IMR-90 (cell line): ENCODE measurements at regions not wholly inside any gene's neighbourhood (a gene's known extent, or its start where the extent isn't known, plus 50 kb on each side); places are given as distances from the start of the nearest gene placed in this dataset.

Experiments used
- ATAC-seq: fragments of 200-7000 bp; cut with Tn5 transposase; 2 replicates; pipeline ENCODE4 v1.9.1; 2020; ENCODE audit warnings: low read depth, mild to moderate bottlenecking, moderate library complexity
- BruUV-seq: library from RNA; stranded (reverse); fragments of 400-500 nt; replicated peaks from 2 replicates; lab custom pipeline; 2021; lab: Mats Ljungman, UMichigan
- CTCF ChIA-PET: fragments of 300-600 bp; formaldehyde crosslinking; extraction: SDS; loops from one replicate; lab custom pipeline; 2021; ENCODE audit warnings: antibody characterized with exemption; lab: Yijun Ruan, JAX
- POLR2A ChIA-PET: fragments of 300-600 bp; sonication (Branson Sonifier 250); formaldehyde crosslinking; loops from one replicate; lab custom pipeline; 2022; ENCODE audit warnings: antibody characterized with exemption; ENCODE audit not compliant: unreplicated experiment; lab: Charles Lee
- DNase-seq: peaks from one replicate; pipeline ENCODE4 v3.0.0; 2013
- H2AFZ ChIP-seq: replicated peaks from 2 replicates; pipeline ENCODE3; 2013; ENCODE audit warnings: low read length, mild to moderate bottlenecking; ENCODE audit not compliant: poor library complexity
- H2AK5ac ChIP-seq: 2 replicates; pipeline ENCODE4 v1.6.1; 2013; ENCODE audit warnings: low read depth, low read length, inconsistent platforms
- H2AK9ac ChIP-seq: replicated peaks from 2 replicates; pipeline ENCODE3; 2013; ENCODE audit warnings: mild to moderate bottlenecking, low read depth, low read length, moderate library complexity; ENCODE audit not compliant: poor library complexity
- H2BK120ac ChIP-seq: 2 replicates; pipeline ENCODE4 v1.6.1; 2013; ENCODE audit warnings: low read depth, low read length, inconsistent platforms
- H2BK15ac ChIP-seq: 3 replicates; pipeline ENCODE4 v1.6.1; 2013; ENCODE audit warnings: low read depth, low read length, inconsistent platforms
- H2BK20ac ChIP-seq: 2 replicates; pipeline ENCODE4 v1.6.1; 2013; ENCODE audit warnings: low read depth, mild to moderate bottlenecking, inconsistent platforms, low read length, moderate library complexity
- H2BK5ac ChIP-seq: 2 replicates; pipeline ENCODE4 v1.6.1; 2013; ENCODE audit warnings: mild to moderate bottlenecking, low read depth, low read length, inconsistent platforms; ENCODE audit not compliant: poor library complexity, severe bottlenecking
- H3K14ac ChIP-seq: replicated peaks from 2 replicates; pipeline ENCODE4 v1.6.1; 2013; ENCODE audit warnings: low read depth, low read length, inconsistent platforms
- H3K18ac ChIP-seq: 2 replicates; pipeline ENCODE4 v1.6.1; 2013; ENCODE audit warnings: low read depth, low read length, control low read depth
- H3K23ac ChIP-seq: 2 replicates; pipeline ENCODE4 v1.6.1; 2013; ENCODE audit warnings: low read depth, low read length, inconsistent platforms
- H3K27ac ChIP-seq: 2 replicates; pipeline ENCODE4 v1.5.1; 2013; ENCODE audit warnings: mild to moderate bottlenecking, control low read depth, low read length; ENCODE audit not compliant: insufficient read depth
- H3K27me3 ChIP-seq: 2 replicates; pipeline ENCODE4 v1.6.1; 2013; ENCODE audit warnings: low read length; ENCODE audit not compliant: control insufficient read depth, insufficient read depth
- H3K36me3 ChIP-seq: 2 replicates; pipeline ENCODE4 v1.6.1; 2013; ENCODE audit warnings: low read length, mixed read lengths; ENCODE audit not compliant: control insufficient read depth, insufficient read depth
- H3K4ac ChIP-seq: 2 replicates; pipeline ENCODE4 v1.6.1; 2013; ENCODE audit warnings: low read depth, low read length, inconsistent platforms
- H3K4me1 ChIP-seq: 2 replicates; pipeline ENCODE4 v1.6.1; 2013; ENCODE audit warnings: low read length, mixed read lengths; ENCODE audit not compliant: control insufficient read depth, insufficient read depth
- H3K4me2 ChIP-seq: 2 replicates; pipeline ENCODE4 v1.6.1; 2013; ENCODE audit warnings: low read depth, mild to moderate bottlenecking, control low read depth, low read length, moderate library complexity
- H3K4me3 ChIP-seq: 2 replicates; pipeline ENCODE4 v1.5.1; 2013; ENCODE audit warnings: low read depth, mild to moderate bottlenecking, control low read depth, low read length, moderate library complexity; ENCODE audit not compliant: insufficient read depth
- H3K56ac ChIP-seq: 2 replicates; pipeline ENCODE4 v1.6.1; 2013; ENCODE audit warnings: low read length, inconsistent platforms; ENCODE audit not compliant: insufficient read depth; ENCODE audit errors: extremely low read depth
- H3K79me1 ChIP-seq, 2 experiments: 2 replicates each; pipeline ENCODE4 v1.6.1; 2013; ENCODE audit warnings: low read length in 2 of 2, inconsistent platforms in 1 of 2, low read depth in 1 of 2
- H3K9ac ChIP-seq: 2 replicates; pipeline ENCODE4 v1.6.1; 2013; ENCODE audit warnings: low read depth, low read length, control low read depth
- H3K9me1 ChIP-seq: 2 replicates; pipeline ENCODE4 v1.6.1; 2013; ENCODE audit warnings: low read length, inconsistent platforms; ENCODE audit not compliant: insufficient read depth
- H3K9me3 ChIP-seq: 2 replicates; pipeline ENCODE4 v1.6.1; 2013; ENCODE audit warnings: low read length; ENCODE audit not compliant: control insufficient read depth, insufficient read depth
- H4K20me1 ChIP-seq: 2 replicates; pipeline ENCODE4 v1.6.1; 2013; ENCODE audit warnings: low read length, inconsistent platforms; ENCODE audit not compliant: insufficient read depth
- H4K5ac ChIP-seq: 2 replicates; pipeline ENCODE4 v1.6.1; 2013; ENCODE audit warnings: mild to moderate bottlenecking, low read depth, low read length, control low read depth
- H4K8ac ChIP-seq, 2 experiments: 2 replicates each; pipeline ENCODE4 v1.6.1; 2013; ENCODE audit warnings: low read depth in 2 of 2, low read length in 2 of 2, control low read depth in 1 of 2, inconsistent platforms in 1 of 2
- H4K91ac ChIP-seq: 2 replicates; pipeline ENCODE4 v1.6.1; 2013; ENCODE audit warnings: low read depth, low read length, inconsistent platforms; ENCODE audit not compliant: insufficient read depth
- CEBPB ChIP-seq: IDR thresholded peaks from 2 replicates; pipeline ENCODE4 v1.6.1; 2012; ENCODE audit warnings: low read depth, low read length, improper control_type of control experiment
- dilution Hi-C: fragments of 300-500 bp; cut with HindIII; formaldehyde crosslinking; loops from one replicate; pipeline ENCODE4 v1.14.3; 2018; ENCODE audit warnings: low sequenced_read_pairs; ENCODE audit not compliant: unreplicated experiment
- in situ Hi-C: fragments of 300-500 bp; cut with MboI; formaldehyde crosslinking; loops from 3 replicates; pipeline ENCODE4 v1.14.3; 2019; ENCODE audit warnings: low sequenced_read_pairs, inconsistent platforms, mixed read lengths
- intact Hi-C: fragments of 100-400 bp; cut with micrococcal nuclease; formaldehyde crosslinking; loops from 2 replicates; pipeline ENCODE4 v1.10.0; 2022
- TF ChIP-seq, protein P1 (sequence below): fragments of 150-350 bp; IDR thresholded peaks from 2 replicates; pipeline ENCODE4 v1.6.1; 2016; ENCODE audit warnings: low read depth, mild to moderate bottlenecking, low read length, moderate library complexity, borderline replicate concordance

DNA sequence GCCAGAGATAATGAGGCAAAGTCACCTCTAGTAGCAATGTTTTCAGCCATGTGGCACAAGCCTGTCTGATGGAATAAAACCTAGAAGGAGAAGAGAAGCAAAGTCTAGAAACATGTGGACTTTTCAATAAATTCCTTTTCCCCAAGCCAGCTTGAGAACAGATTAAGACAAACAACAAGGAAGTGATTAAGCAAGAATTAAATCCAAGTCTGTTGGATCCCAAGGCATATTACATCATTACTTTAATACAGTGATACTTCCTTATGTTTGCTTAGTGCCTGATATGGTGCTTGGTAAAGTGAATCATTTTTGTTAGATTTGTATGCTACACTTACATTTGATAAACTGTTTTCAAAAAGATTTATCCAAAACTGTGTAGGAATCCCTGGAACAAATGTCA, 260.3 kb upstream of the FAM83B start:
- Histone ChIP-seq H2BK120ac (no peak overlapping the region), H2BK5ac (no peak overlapping the region), H4K5ac (peak overlapping the region; percentile 11; the same call in 1 of the 2 replicates), H2BK20ac (0 out of 2 replicates have a peak overlapping the region, but pooled peaks have one; percentile 5), H3K27me3 (no peaks in the 10 kb centered on the region), H3K23ac (no peak overlapping the region), H3K79me1 (no peaks in the 10 kb centered on the region), H3K56ac (no peak overlapping the region), H3K27ac (no peak overlapping the region), H2AK9ac (no peak overlapping the region), H2BK15ac (no peak overlapping the region), H3K9ac (no peak overlapping the region), H3K9me1 (no peaks in the 10 kb centered on the region), H3K9me3 (no peaks in the 10 kb centered on the region), H3K4ac (no peak overlapping the region), H3K18ac (0 out of 2 replicates have a peak overlapping the region, but pooled peaks have one; percentile 52), H4K20me1 (no peaks in the 10 kb centered on the region), H3K4me1 (peaks cover 3% of the 10 kb centered on the region), H4K91ac (no peak overlapping the region), H3K4me3 (no peak overlapping the region), H3K36me3 (no peaks in the 10 kb centered on the region), H3K4me2 (no peak overlapping the region), H3K14ac (no peak overlapping the region), H4K8ac (no peak overlapping the region), H2AK5ac (no peak overlapping the region), H2AFZ (no peak overlapping the region)
- dilution Hi-C loops (no loop called here), in situ Hi-C loops (no loop called here), intact Hi-C loops (no loop called here)
- ChIA-PET CTCF (no interaction called here), POLR2A (no interaction called here)
- TF ChIP-seq, protein P1, sequence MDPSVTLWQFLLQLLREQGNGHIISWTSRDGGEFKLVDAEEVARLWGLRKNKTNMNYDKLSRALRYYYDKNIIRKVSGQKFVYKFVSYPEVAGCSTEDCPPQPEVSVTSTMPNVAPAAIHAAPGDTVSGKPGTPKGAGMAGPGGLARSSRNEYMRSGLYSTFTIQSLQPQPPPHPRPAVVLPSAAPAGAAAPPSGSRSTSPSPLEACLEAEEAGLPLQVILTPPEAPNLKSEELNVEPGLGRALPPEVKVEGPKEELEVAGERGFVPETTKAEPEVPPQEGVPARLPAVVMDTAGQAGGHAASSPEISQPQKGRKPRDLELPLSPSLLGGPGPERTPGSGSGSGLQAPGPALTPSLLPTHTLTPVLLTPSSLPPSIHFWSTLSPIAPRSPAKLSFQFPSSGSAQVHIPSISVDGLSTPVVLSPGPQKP = no peak
- peak; percentile 74 for TF ChIP-seq CEBPB
- ATAC-seq (peak; percentile 56), DNase-seq (peak; percentile 47)
- BruUV-seq = no TSS peak
